ENCODE measurements at regions not wholly inside any gene's neighbourhood (a gene's known extent, or its start where the extent isn't known, plus 50 kb on each side); places are given as distances from the start of the nearest gene placed in this dataset.

GRCh38 chr1:72892461-72892860 lies 610.1 kb upstream of the NEGR1 start:
- TF ChIP-seq CTCF (IDR thresholded peaks at IDR 0.05) (no peak), ZFX (IDR thresholded peaks at IDR 0.05; ENCODE audit: borderline replicate concordance) (no peak)

Data from 22Rv1 (cell line).